Adrenal gland (tissue), 9 donors: ENCODE measurements at regions not wholly inside any gene's neighbourhood (a gene's known extent, or its start where the extent isn't known, plus 50 kb on each side); places are given as distances from the start of the nearest gene placed in this dataset.

ENCODE experiments used
- DNase-seq, 7 donors: peaks; one replicate each; pipeline ENCODE4 v3.0.0-alpha.2; 2019 to 2020
- H3K27ac ChIP-seq, 5 donors: fragments of 200-600 bp; sonication (generic) in 4 of 5; 1 replicate in 3 of 5; 2 replicates in 2 of 5; pipeline versions ENCODE4 v1.5.1 to v1.8.0; 2016 to 2020; ENCODE audit warnings: mild to moderate bottlenecking in 1 of 5
- H3K27me3 ChIP-seq: fragments of 200-600 bp; 2 replicates; pipeline ENCODE4 v1.8.0; 2021
- H3K36me3 ChIP-seq, 2 donors: fragments of 200-600 bp; replicated peaks in 1 of 2; 1 replicate in 1 of 2; 2 replicates in 1 of 2; pipeline versions ENCODE4 v1.5.1 to v1.8.0; 2018 to 2022
- H3K4me1 ChIP-seq, 2 donors: fragments of 200-600 bp; replicated peaks in 1 of 2; 1 replicate in 1 of 2; 2 replicates in 1 of 2; pipeline versions ENCODE4 v1.5.1 to v1.8.0; 2018 to 2021
- H3K4me3 ChIP-seq, 4 donors: fragments of 200-600 bp; sonication (generic) in 3 of 4; one replicate each; pipeline ENCODE4 v1.5.1; 2016 to 2018
- H3K9me3 ChIP-seq, 3 donors: fragments of 200-600 bp; sonication (generic) in 1 of 3; replicated peaks in 1 of 3; 1 replicate in 2 of 3; 2 replicates in 1 of 3; pipeline versions ENCODE4 v1.5.1 to v1.8.0; 2016 to 2021
- CTCF ChIP-seq, 6 experiments: fragments of 450-650 bp in 4 of 6; fragments of 200-600 bp in 2 of 6; sonication (generic) in 1 of 6; IDR thresholded peaks; 1 replicate in 5 of 6; 2 replicates in 1 of 6; pipeline versions ENCODE4 v1.5.1 to v1.8.0; 2016 to 2021; ENCODE audit warnings: antibody characterized with exemption in 6 of 6, mild to moderate bottlenecking in 2 of 6, moderate library complexity in 1 of 6
- POLR2A ChIP-seq, 2 donors: fragments of 450-650 bp; IDR thresholded peaks; one replicate each; pipeline ENCODE4 v1.6.1; 2017; ENCODE audit warnings: antibody characterized with exemption in 2 of 2, mild to moderate bottlenecking in 2 of 2, moderate library complexity in 1 of 2
- WGBS, 4 donors: extraction: QIAGEN DNeasy Blood & Tissue Kit in 2 of 4; methylation state at CpG; one replicate each; pipeline versions ENCODE4 v1.1.5 to v1.1.7; 2013 to 2017; 5-methylcytosine and 5-hydroxymethylcytosine counted together
- intact Hi-C, 2 donors: fragments of 100-400 bp; cut with DNase I; formaldehyde crosslinking; loops; one replicate each; pipeline versions ENCODE4 v1.14.1 to v1.15.0; 2022 to 2023
- donor health status: healthy with polysubstance abuse.
- donor health status: Bipolar disorder and iron deficiency.
- donor health status: DM: yes; HTN: yes; CAD: no.
- donor health status: DM: no; HTN: no; CAD: no.
- donor health status: DM: no; HTN: no; CAD: no.

GRCh38 chr9:94016744-94017143 is 61.6 kb upstream of the BARX1 start:
- no peak overlapping the region for H3K27ac ChIP-seq
- TF ChIP-seq POLR2A (IDR thresholded peaks at IDR 0.05): no peak
- no peak for TF ChIP-seq CTCF (IDR thresholded peaks at IDR 0.05)
- DNase-seq: no peak
- intact Hi-C loops: loop anchor here in 1 of 2 donors (10.0 kb wide), 1 partner anchor 198 kb away; no protein-coding TSS in a partner anchor
- no peaks in the 10 kb centered on the region for H3K36me3 ChIP-seq
- no peak overlapping the region for H3K4me3 ChIP-seq
- no peaks in the 10 kb centered on the region for H3K27me3 ChIP-seq
- H3K9me3 ChIP-seq: no peaks in the 10 kb centered on the region
- no peaks in the 10 kb centered on the region for H3K4me1 ChIP-seq
- 82 to 93% (median 89%) methylated on average over 3 of the region's 3 CpGs for WGBS, 4 donors

- Histone ChIP-seq H3K27me3 (no peaks in the 10 kb centered on the region), H3K4me1 (peaks cover 0 to 11% of the 10 kb centered on the region in 2 donors)
- intact Hi-C loops: loop anchor here (5.0 to 10.0 kb wide), 2 partner anchors 197 to 200 kb away; no protein-coding TSS in a partner anchor
Observed at GRCh38 chr9:94014920-94015319, 59.8 kb upstream of the BARX1 start.

GRCh38 chr9:94014066-94014654 is 59.0 kb upstream of the BARX1 start:
- no peaks in the 10 kb centered on the region for H3K27me3 ChIP-seq
- WGBS, 4 donors: 59 to 69% (median 65%) methylated on average over 1 of the region's 1 CpG
- peaks cover 0 to 11% of the 10 kb centered on the region in 2 donors for H3K4me1 ChIP-seq
- no peaks in the 10 kb centered on the region for H3K36me3 ChIP-seq
- H3K4me3 ChIP-seq: no peak overlapping the region
- peak in 3 of 7 donors; percentile 12 to 34 (median 25) for DNase-seq
- no peak overlapping the region for H3K27ac ChIP-seq
- intact Hi-C loops: loop anchor here (5.0 to 10.0 kb wide), 2 partner anchors 198 to 201 kb away; no protein-coding TSS in a partner anchor
- TF ChIP-seq CTCF (IDR thresholded peaks at IDR 0.05) (peak; percentile 47 to 70 (median 60)), POLR2A (IDR thresholded peaks at IDR 0.05) (no peak)
- H3K9me3 ChIP-seq: no peaks in the 10 kb centered on the region

More at GRCh38 chr9:94014920-94015319, 59.8 kb upstream of the BARX1 start:
- Histone ChIP-seq H3K27ac (no peak overlapping the region), H3K9me3 (no peaks in the 10 kb centered on the region), H3K36me3 (no peaks in the 10 kb centered on the region), H3K4me3 (no peak overlapping the region)
- DNase-seq: no peak
- WGBS, 4 donors: 65 to 77% (median 67%) methylated on average over 3 to 4 of the region's 4 CpGs
- TF ChIP-seq CTCF (IDR thresholded peaks at IDR 0.05) (no peak), POLR2A (IDR thresholded peaks at IDR 0.05) (no peak)

GRCh38 chr9:94010980-94011533 is 55.9 kb upstream of the BARX1 start:
- H3K4me3 ChIP-seq: no peak overlapping the region
- TF ChIP-seq POLR2A (IDR thresholded peaks at IDR 0.05): no peak
- TF ChIP-seq CTCF (IDR thresholded peaks at IDR 0.05): no peak
- no peaks in the 10 kb centered on the region for H3K9me3 ChIP-seq
- WGBS, 4 donors: 22 to 42% (median 29%) methylated on average over 4 of the region's 4 CpGs
- no peaks in the 10 kb centered on the region for H3K27me3 ChIP-seq
- DNase-seq: peak; percentile 42 to 67 (median 51)
- H3K27ac ChIP-seq: peak overlapping the region in 3 of 5 donors; percentile 2 to 65 (median 12)
- no peaks in the 10 kb centered on the region for H3K36me3 ChIP-seq
- intact Hi-C loops: loop anchor here (5.0 to 10.0 kb wide), 2 partner anchors 201 to 204 kb away; no protein-coding TSS in a partner anchor
- H3K4me1 ChIP-seq: peaks cover 0 to 11% of the 10 kb centered on the region in 2 donors
